AG10803 (cell line): ENCODE measurements at regions not wholly inside any gene's neighbourhood (a gene's known extent, or its start where the extent isn't known, plus 50 kb on each side); places are given as distances from the start of the nearest gene placed in this dataset.

Source experiments
- DNase-seq: peaks from one replicate; pipeline ENCODE4 v3.0.0; 2010; ENCODE audit warnings: low read depth
- H3K4me3 ChIP-seq: 2 replicates; pipeline ENCODE4 v1.5.1; 2011; ENCODE audit warnings: mild to moderate bottlenecking, low read length, control low read depth
- CTCF ChIP-seq: conservative IDR thresholded peaks from 2 replicates; pipeline ENCODE4 v1.5.1; 2011; ENCODE audit warnings: mild to moderate bottlenecking, low read length, control low read depth, inconsistent platforms

GRCh38 chr11:134475951-134476350 lies 63.9 kb upstream of the B3GAT1 start:
- no peak overlapping the region for H3K4me3 ChIP-seq
- TF ChIP-seq CTCF = no peak
- DNase-seq = no peak

- TF ChIP-seq CTCF = no peak
- DNase-seq = no peak
- H3K4me3 ChIP-seq = no peak overlapping the region
Observed at GRCh38 chr11:134474942-134475341, 62.9 kb upstream of the B3GAT1 start.

GRCh38 chr11:134474070-134474860 lies 62.2 kb upstream of the B3GAT1 start:
- no peak for TF ChIP-seq CTCF
- no peak for DNase-seq
- H3K4me3 ChIP-seq = no peak overlapping the region

- no peak for TF ChIP-seq CTCF
- no peak overlapping the region for H3K4me3 ChIP-seq
- no peak for DNase-seq
Observed at GRCh38 chr11:134471716-134472455, 59.8 kb upstream of the B3GAT1 start.

GRCh38 chr11:134471087-134471715 lies 59.2 kb upstream of the B3GAT1 start:
- H3K4me3 ChIP-seq = no peak overlapping the region
- no peak for DNase-seq
- TF ChIP-seq CTCF = no peak

GRCh38 chr11:134470238-134470637 lies 58.2 kb upstream of the B3GAT1 start:
- no peak for DNase-seq
- TF ChIP-seq CTCF = no peak
- no peak overlapping the region for H3K4me3 ChIP-seq
